BLaER1 treated with 17β-estradiol and CSF1 and Interleukin-3, amounts not matched to agents 10 nM and 100 nM (cell line): ENCODE measurements at regions not wholly inside any gene's neighbourhood (a gene's known extent, or its start where the extent isn't known, plus 50 kb on each side); places are given as distances from the start of the nearest gene placed in this dataset.

Source experiments
- H3K27ac ChIP-seq, 11 experiments: shearing (Covaris generic); formaldehyde crosslinking; 2 replicates each; pipeline ENCODE4 v1.8.1; 2022
- H3K27me3 ChIP-seq, 11 experiments: shearing (Covaris generic); formaldehyde crosslinking; 2 replicates each; pipeline ENCODE4 v1.8.1; 2022
- H3K36me3 ChIP-seq, 11 experiments: shearing (Covaris generic); formaldehyde crosslinking; 2 replicates each; pipeline ENCODE4 v1.8.1; 2022
- H3K4me1 ChIP-seq, 10 experiments: shearing (Covaris generic); formaldehyde crosslinking; 2 replicates each; pipeline ENCODE4 v1.8.1; 2022
- H3K4me2 ChIP-seq, 11 experiments: shearing (Covaris generic); formaldehyde crosslinking; 2 replicates each; pipeline ENCODE4 v1.8.1; 2022
- H3K4me3 ChIP-seq, 10 experiments: shearing (Covaris generic); formaldehyde crosslinking; 2 replicates each; pipeline ENCODE4 v1.8.1; 2022
- H3K9ac ChIP-seq, 11 experiments: shearing (Covaris generic); formaldehyde crosslinking; 2 replicates each; pipeline ENCODE4 v1.8.1; 2022
- H3K9me3 ChIP-seq, 11 experiments: shearing (Covaris generic); formaldehyde crosslinking; replicated peaks in 1 of 11; 2 replicates each; pipeline ENCODE4 v1.8.1; 2022
- H4K20me1 ChIP-seq, 11 experiments: shearing (Covaris generic); formaldehyde crosslinking; 2 replicates each; pipeline ENCODE4 v1.8.1; 2022
- Cebpa-rat ChIP-seq, 11 experiments: shearing (Covaris generic); IDR thresholded peaks; 2 replicates each; pipeline ENCODE4 v1.8.1; 2022

DNA sequence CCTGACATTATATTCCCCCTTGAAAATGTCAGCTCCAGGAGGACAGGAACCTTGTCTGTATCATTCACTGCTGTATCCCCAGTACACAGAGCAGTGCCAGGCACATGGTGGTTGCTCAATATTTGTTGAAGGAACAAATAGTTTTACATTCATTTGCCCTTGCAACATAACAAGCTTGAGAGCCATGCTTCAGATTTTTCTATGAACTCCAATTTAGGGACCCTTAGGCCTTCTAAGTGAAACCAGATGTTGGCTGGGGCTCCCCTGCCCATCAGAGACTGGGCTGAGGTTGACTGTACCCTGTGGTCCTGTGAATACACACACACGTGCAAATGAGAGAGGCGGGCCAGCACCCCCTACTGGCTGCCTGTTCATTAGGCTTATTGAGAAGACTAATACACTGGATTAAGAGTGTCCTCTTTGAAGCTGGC lies 214.9 kb upstream of the WWC1 start:
- no peak overlapping the region for H3K9ac ChIP-seq
- H3K27me3 ChIP-seq = no peaks in the 10 kb centered on the region
- no peak overlapping the region for H3K4me3 ChIP-seq
- H3K4me1 ChIP-seq = peaks cover 0 to 20% (median 12%) of the 10 kb centered on the region in 10 experiments; a peak in 13 of 20 replicates
- no peak for TF ChIP-seq Cebpa-rat (IDR thresholded peaks at IDR 0.05)
- H4K20me1 ChIP-seq = no peaks in the 10 kb centered on the region
- peaks cover 0 to 20% (median 6%) of the 10 kb centered on the region in 11 experiments; a peak in 13 of 22 replicates for H3K9me3 ChIP-seq
- H3K27ac ChIP-seq = no peak overlapping the region
- peaks cover 0 to 35% (median 0%) of the 10 kb centered on the region in 11 experiments; a peak in 7 of 22 replicates for H3K36me3 ChIP-seq
- H3K4me2 ChIP-seq = no peak overlapping the region

DNA sequence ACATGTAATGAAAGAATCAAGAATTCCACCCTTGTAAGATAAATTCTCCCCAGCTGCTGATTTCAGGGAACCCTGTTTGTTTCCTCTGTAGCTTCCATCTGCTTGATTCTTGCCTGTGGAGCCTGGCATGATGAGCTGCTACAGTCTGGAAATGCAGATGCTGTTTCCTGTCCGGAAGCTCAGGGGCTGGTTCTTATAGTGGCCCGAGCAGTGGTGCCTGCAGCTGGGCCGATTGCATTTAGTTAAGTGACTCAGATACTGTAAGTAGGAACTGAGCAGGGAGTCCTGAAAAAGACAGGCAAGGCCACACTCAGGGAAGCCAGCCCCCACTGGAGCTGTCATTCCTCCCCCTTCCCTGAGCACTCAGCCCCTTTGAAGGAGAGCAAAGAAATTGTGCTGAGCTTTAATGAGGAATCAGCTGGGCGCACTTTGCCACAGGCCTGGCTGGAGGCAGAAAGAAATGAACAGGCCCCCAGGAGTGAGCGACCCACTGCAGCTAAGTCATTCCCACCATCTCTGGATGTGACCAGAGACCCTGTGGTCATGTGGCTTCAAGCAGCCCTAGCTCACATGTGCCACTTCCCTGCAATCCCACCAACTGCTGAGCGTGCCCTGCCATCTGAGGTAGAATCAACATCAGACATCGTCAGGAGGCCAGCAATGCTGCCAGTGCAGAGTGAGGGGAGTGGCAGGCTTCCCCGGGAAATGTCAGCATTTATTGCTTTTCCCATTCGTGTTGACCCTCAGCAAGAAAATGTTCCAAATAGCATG lies 206.0 kb upstream of the WWC1 start:
- Histone ChIP-seq H3K4me2 (no peak overlapping the region), H4K20me1 (no peaks in the 10 kb centered on the region), H3K4me3 (no peak overlapping the region), H3K27ac (no peak overlapping the region), H3K36me3 (peaks cover 0 to 37% (median 0%) of the 10 kb centered on the region in 11 experiments; a peak in 8 of 22 replicates), H3K4me1 (no peaks in the 10 kb centered on the region; a peak in 1 of 20 replicates), H3K27me3 (no peaks in the 10 kb centered on the region), H3K9ac (no peak overlapping the region), H3K9me3 (peaks cover 0 to 7% (median 0%) of the 10 kb centered on the region in 11 experiments; a peak in 4 of 22 replicates)
- no peak for TF ChIP-seq Cebpa-rat (IDR thresholded peaks at IDR 0.05)

DNA sequence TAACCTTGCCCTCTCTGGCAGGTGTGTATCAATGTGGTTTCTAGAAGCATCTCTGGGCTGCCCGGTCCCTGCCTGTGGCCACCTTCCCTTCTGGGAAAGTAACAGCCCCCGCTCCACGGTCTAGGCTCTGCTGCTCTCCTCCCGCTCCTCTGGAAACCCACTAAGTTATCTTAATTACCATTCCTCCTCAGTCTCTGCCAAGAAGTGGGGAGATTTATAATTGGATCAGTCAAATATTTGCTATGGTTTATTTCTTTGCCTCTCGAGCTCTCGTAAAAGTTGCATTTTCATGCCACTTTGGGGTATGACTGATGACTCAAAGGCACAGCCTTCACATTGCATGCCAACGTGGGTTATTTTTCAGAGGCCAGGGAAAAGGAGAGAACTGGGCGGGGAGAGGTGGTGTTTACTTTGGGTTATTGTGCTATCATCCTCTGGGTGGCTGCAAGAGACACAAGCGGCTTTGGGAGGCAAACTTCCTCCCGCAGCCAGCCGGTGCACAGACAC lies 205.3 kb upstream of the WWC1 start:
- Histone ChIP-seq H3K4me1 (no peaks in the 10 kb centered on the region; a peak in 1 of 20 replicates), H3K27ac (no peak overlapping the region), H3K9me3 (peaks cover 0 to 7% (median 0%) of the 10 kb centered on the region in 11 experiments; a peak in 4 of 22 replicates), H3K9ac (no peak overlapping the region), H3K27me3 (no peaks in the 10 kb centered on the region), H3K4me3 (no peak overlapping the region), H3K36me3 (peaks cover 0 to 44% (median under 1%) of the 10 kb centered on the region in 11 experiments; a peak in 10 of 22 replicates), H4K20me1 (no peaks in the 10 kb centered on the region), H3K4me2 (no peak overlapping the region)
- no peak for TF ChIP-seq Cebpa-rat (IDR thresholded peaks at IDR 0.05)

DNA sequence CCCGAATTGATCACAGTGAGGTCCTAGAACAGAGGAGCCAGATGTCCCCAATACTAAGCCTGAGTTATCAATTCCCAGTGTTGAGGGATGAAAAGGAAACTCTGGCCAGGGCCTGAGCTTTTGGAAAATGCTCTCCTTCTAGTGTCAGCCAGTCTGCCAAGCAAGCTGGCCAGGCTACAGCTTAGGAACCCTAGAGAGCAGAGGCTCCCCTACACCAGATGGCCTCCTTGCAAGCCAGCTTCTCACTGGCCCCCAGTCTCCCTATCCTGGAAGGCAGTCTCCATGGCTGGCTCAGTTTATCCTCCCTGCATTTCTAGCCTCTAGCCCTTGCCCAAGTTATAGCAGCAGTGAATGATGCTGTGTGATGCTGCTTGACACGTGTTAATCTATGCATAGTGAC lies 204.7 kb upstream of the WWC1 start:
- Histone ChIP-seq H3K9me3 (peaks cover 0 to 7% (median 0%) of the 10 kb centered on the region in 11 experiments; a peak in 4 of 22 replicates), H3K27ac (no peak overlapping the region), H3K27me3 (no peaks in the 10 kb centered on the region), H3K9ac (no peak overlapping the region), H3K36me3 (peaks cover 0 to 50% (median 6%) of the 10 kb centered on the region in 11 experiments; a peak in 12 of 22 replicates), H3K4me1 (no peaks in the 10 kb centered on the region; a peak in 1 of 20 replicates), H3K4me3 (no peak overlapping the region), H4K20me1 (no peaks in the 10 kb centered on the region), H3K4me2 (no peak overlapping the region)
- TF ChIP-seq Cebpa-rat (IDR thresholded peaks at IDR 0.05) = no peak

DNA sequence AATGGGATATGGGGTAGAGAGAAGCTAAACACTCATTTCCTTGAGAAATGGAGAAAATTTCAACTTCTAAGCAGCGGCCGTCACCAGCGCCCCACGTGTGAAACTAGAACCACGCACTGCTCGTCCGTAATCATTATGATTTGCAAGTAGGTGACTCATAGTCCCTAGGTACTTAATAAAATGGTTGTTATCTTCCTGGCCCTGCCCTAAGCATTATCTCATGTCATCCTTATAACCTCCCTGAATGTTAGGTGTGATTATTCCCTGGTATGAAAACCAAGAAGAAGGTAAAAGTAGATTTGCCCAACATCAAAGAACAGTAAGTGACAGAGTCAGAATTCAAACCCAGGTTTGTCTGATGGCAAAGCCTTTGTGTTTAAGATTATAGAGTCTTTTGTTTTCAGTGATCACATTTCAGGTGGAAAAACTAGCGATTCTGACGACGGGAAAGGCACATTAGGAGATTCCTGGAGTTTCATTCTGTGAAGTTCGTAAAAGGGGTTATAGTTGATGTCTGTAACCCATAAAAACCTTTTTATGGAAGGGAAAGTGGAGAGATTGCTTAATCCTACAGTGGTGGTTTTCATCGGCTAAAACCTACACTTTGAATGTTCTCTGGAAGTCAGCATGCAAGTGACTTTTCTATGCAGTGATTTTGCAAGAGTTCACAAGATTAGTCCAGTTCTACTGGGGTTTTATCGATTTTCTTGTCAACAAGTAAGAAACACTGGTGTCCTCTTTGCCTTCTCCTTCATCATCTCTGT lies 202.9 kb upstream of the WWC1 start:
- H3K27me3 ChIP-seq = no peaks in the 10 kb centered on the region
- H3K9ac ChIP-seq = no peak overlapping the region
- H3K36me3 ChIP-seq = peaks cover 0 to 57% (median 17%) of the 10 kb centered on the region in 11 experiments; a peak in 12 of 22 replicates
- no peaks in the 10 kb centered on the region for H3K4me1 ChIP-seq
- H3K4me2 ChIP-seq = no peak overlapping the region
- no peak overlapping the region for H3K4me3 ChIP-seq
- H3K27ac ChIP-seq = no peak overlapping the region
- TF ChIP-seq Cebpa-rat (IDR thresholded peaks at IDR 0.05) = no peak
- H4K20me1 ChIP-seq = no peaks in the 10 kb centered on the region
- H3K9me3 ChIP-seq = peaks cover 0 to 4% (median 0%) of the 10 kb centered on the region in 11 experiments; a peak in 2 of 22 replicates

DNA sequence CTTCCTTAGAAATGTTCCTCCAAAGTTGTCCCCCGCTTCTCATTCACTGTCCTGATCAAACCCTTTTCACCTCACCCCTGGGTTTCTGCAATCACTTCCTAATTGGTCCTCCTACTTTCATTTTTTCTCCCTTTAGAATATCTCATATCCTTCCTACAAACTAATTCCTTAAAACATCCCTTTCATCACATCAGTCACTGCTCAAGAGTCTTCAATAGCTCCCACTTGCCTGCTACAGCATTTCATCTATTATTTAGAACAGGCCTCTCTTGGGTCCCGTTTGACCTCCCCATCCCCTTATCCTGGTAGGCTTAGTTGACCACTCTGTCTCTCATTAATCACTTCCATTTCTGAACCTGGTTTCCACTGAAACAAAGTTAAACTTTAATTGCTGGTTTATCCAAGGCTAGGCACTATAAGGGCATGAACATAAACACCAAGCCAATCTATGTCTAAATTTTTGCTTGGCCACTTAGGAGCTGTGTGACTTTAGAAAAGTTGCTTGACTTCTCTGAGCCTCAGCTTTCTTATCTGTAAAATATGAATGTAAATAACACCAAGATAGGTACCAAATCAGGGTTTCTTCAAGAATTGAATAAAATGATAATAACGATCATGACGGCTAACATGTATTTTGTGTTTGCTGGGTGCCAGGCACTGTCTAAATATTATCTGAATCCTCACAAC lies 202.1 kb upstream of the WWC1 start:
- TF ChIP-seq Cebpa-rat (IDR thresholded peaks at IDR 0.05) = no peak
- Histone ChIP-seq H3K27me3 (no peaks in the 10 kb centered on the region), H4K20me1 (no peaks in the 10 kb centered on the region), H3K27ac (no peak overlapping the region), H3K4me3 (no peak overlapping the region), H3K4me1 (no peaks in the 10 kb centered on the region), H3K36me3 (peaks cover 0 to 59% (median 17%) of the 10 kb centered on the region in 11 experiments; a peak in 13 of 22 replicates), H3K4me2 (no peak overlapping the region), H3K9me3 (no peaks in the 10 kb centered on the region), H3K9ac (no peak overlapping the region)

DNA sequence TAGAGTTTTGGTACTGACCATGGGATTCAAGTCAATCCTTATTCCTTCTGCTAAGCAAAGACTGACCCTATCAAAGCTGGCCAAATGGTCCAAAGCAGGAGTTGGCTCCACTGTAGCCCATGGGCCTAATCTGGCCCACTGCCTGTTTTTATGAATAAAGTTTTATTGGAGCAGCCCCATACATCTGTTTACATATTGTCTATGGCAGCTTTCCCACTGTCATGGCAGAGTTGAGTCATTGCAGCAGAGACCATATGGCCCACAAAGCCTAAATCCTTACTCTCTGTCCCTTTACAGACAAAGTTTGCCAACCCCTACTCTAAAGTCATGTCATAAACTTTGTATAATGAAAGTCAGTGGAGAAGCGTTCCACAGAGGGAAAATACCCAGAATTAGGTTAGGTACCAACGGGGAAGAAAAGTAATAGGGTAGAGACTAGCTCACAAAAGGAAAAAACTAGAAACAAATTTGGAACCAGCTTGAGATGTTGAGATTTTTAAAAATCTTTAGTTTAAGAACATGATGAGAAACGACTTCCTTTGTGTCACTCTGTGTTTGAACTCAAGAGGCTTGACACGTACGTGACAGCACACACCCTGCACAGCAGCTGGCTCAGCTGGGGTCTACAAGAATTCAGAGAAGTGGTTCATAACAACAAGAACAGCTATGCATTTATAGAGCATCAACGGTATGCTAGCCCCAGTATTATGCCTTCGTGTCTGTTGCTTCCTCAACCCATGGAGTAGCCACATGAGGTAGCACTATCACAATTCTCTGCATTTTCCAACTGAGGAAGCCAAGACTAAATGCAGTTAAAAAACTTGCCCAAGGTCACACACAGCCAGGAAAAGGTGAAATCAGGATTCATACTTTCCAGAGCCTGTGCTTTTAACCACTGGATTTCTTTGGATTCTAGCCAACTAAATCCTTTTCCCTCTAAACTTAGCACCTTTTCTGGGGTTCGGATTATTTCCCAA lies 198.9 kb upstream of the WWC1 start:
- no peak for TF ChIP-seq Cebpa-rat (IDR thresholded peaks at IDR 0.05)
- peaks cover 0 to 68% (median 17%) of the 10 kb centered on the region in 11 experiments; a peak in 13 of 22 replicates for H3K36me3 ChIP-seq

More for the DNA sequence above, 198.9 kb upstream of the WWC1 start:
- H3K4me2 ChIP-seq = no peak overlapping the region
- no peak overlapping the region for H3K9ac ChIP-seq
- H4K20me1 ChIP-seq = no peaks in the 10 kb centered on the region
- H3K27me3 ChIP-seq = no peaks in the 10 kb centered on the region
- no peak overlapping the region for H3K4me3 ChIP-seq
- no peaks in the 10 kb centered on the region for H3K4me1 ChIP-seq
- H3K27ac ChIP-seq = no peak overlapping the region
- no peaks in the 10 kb centered on the region for H3K9me3 ChIP-seq
